ENCODE measurements at regions not wholly inside any gene's neighbourhood (a gene's known extent, or its start where the extent isn't known, plus 50 kb on each side); places are given as distances from the start of the nearest gene placed in this dataset.

DNA sequence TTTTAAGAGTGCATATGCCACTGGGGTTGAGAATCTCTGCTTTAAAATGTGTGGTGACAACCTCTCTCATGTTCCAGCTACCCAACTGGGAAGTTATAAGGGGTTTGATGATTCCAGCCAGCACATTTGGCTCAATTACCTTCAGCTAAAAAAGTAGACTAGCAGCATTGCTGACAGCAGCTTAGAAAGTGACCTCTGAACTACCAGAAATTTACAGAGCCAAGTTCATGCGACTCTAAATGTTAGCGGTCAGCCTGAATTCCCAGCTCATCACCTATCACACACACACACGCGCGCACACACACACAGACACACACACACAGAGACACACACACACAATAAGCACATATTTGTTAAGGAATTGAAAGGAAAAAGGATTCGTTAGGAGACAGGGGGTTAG is 377.5 kb downstream of the TMEM167A start:
- H3K9ac ChIP-seq (ENCODE audit: low read length) = no peak overlapping the region
- H3K23ac ChIP-seq (ENCODE audit: low read length) = no peak overlapping the region
- no peak overlapping the region for H2BK12ac ChIP-seq (ENCODE audit: low read length)
- no CpG with 5 or more reads among the region's 6 CpGs for WGBS (ENCODE audit: extremely low coverage, insufficient coverage, insufficient read length)
- no peak overlapping the region for H3K14ac ChIP-seq (ENCODE audit: low read length)
- no peak overlapping the region for H2BK120ac ChIP-seq (ENCODE audit: insufficient read depth, low read length, poor library complexity)
- H2AK5ac ChIP-seq (ENCODE audit: low read length) = no peak overlapping the region
- no peaks in the 10 kb centered on the region for H3K27me3 ChIP-seq (ENCODE audit: insufficient read depth, low read length)
- H3K4me3 ChIP-seq (ENCODE audit: low read depth, low read length) = no peak overlapping the region
- no peaks in the 10 kb centered on the region for H3K79me1 ChIP-seq (ENCODE audit: low read length)
- no peak overlapping the region for H3K18ac ChIP-seq (ENCODE audit: low read length)
- H2BK5ac ChIP-seq (ENCODE audit: low read depth, low read length, poor library complexity) = no peak overlapping the region
- no peak overlapping the region for H3K4ac ChIP-seq (ENCODE audit: low read depth, low read length)
- DNase-seq = no peak
- no peak overlapping the region for H4K91ac ChIP-seq (ENCODE audit: low read depth, low read length)
- H3K9me3 ChIP-seq (ENCODE audit: insufficient read depth, low read depth, low read length) = no peaks in the 10 kb centered on the region
- H3K79me2 ChIP-seq (ENCODE audit: control insufficient read depth, insufficient read depth, low read length, poor library complexity) = no peaks in the 10 kb centered on the region
- H4K8ac ChIP-seq (ENCODE audit: low read depth, low read length) = no peak overlapping the region
- no peaks in the 10 kb centered on the region for H3K4me1 ChIP-seq (ENCODE audit: control insufficient read depth in 1 of 2, insufficient read depth in 2 of 2, low read length in 2 of 2)
- no peak overlapping the region for H3K4me2 ChIP-seq (ENCODE audit: low read length)
- H4K12ac ChIP-seq (ENCODE audit: low read depth, low read length) = no peak overlapping the region
- H3K27ac ChIP-seq (ENCODE audit: low read depth, low read length) = no peak overlapping the region
- no peaks in the 10 kb centered on the region for H3K36me3 ChIP-seq (ENCODE audit: control insufficient read depth in 1 of 2, insufficient read depth in 2 of 2, low read length in 2 of 2)
- H2AFZ ChIP-seq (ENCODE audit: insufficient read depth, low read length, poor library complexity) = no peak overlapping the region

DNA sequence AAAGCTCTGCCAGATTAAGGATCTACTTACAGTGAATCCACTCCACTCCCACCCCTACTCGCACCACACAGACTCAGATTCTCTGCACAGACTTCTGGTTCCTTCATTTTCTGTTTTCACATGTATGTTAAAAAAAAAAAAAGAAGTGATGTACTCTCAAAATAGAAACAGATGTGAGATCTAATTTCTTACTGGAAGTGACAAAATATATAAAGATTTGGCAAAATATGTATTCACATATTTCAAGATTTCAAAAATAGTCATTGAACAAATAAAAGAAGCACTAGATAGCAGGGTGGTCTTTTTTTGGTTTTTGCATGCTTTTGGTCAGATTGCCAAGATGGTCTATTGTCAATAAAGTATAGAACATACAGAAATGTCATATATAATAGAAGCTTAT is 379.2 kb downstream of the TMEM167A start:
- H3K9ac ChIP-seq (ENCODE audit: low read length) = no peak overlapping the region
- no peaks in the 10 kb centered on the region for H3K27me3 ChIP-seq (ENCODE audit: insufficient read depth, low read length)
- H3K14ac ChIP-seq (ENCODE audit: low read length) = no peak overlapping the region
- H3K18ac ChIP-seq (ENCODE audit: low read length) = no peak overlapping the region
- H4K91ac ChIP-seq (ENCODE audit: low read depth, low read length) = no peak overlapping the region
- H3K79me1 ChIP-seq (ENCODE audit: low read length) = no peaks in the 10 kb centered on the region
- no peak overlapping the region for H3K4me3 ChIP-seq (ENCODE audit: low read depth, low read length)
- H3K36me3 ChIP-seq (ENCODE audit: control insufficient read depth in 1 of 2, insufficient read depth in 2 of 2, low read length in 2 of 2) = no peaks in the 10 kb centered on the region
- H2BK120ac ChIP-seq (ENCODE audit: insufficient read depth, low read length, poor library complexity) = no peak overlapping the region
- no peak overlapping the region for H2AK5ac ChIP-seq (ENCODE audit: low read length)
- H3K4ac ChIP-seq (ENCODE audit: low read depth, low read length) = no peak overlapping the region
- H3K9me3 ChIP-seq (ENCODE audit: insufficient read depth, low read depth, low read length) = no peaks in the 10 kb centered on the region
- DNase-seq = no peak
- no peak overlapping the region for H4K8ac ChIP-seq (ENCODE audit: low read depth, low read length)
- no peaks in the 10 kb centered on the region for H3K4me1 ChIP-seq (ENCODE audit: control insufficient read depth in 1 of 2, insufficient read depth in 2 of 2, low read length in 2 of 2)
- WGBS (ENCODE audit: extremely low coverage, insufficient coverage, insufficient read length) = no CpG with 5 or more reads among the region's 1 CpG
- H4K12ac ChIP-seq (ENCODE audit: low read depth, low read length) = no peak overlapping the region
- H3K23ac ChIP-seq (ENCODE audit: low read length) = no peak overlapping the region
- H3K4me2 ChIP-seq (ENCODE audit: low read length) = no peak overlapping the region
- no peak overlapping the region for H3K27ac ChIP-seq (ENCODE audit: low read depth, low read length)
- H3K79me2 ChIP-seq (ENCODE audit: control insufficient read depth, insufficient read depth, low read length, poor library complexity) = no peaks in the 10 kb centered on the region
- H2BK12ac ChIP-seq (ENCODE audit: low read length) = no peak overlapping the region
- H2BK5ac ChIP-seq (ENCODE audit: low read depth, low read length, poor library complexity) = no peak overlapping the region
- no peak overlapping the region for H2AFZ ChIP-seq (ENCODE audit: insufficient read depth, low read length, poor library complexity)

DNA sequence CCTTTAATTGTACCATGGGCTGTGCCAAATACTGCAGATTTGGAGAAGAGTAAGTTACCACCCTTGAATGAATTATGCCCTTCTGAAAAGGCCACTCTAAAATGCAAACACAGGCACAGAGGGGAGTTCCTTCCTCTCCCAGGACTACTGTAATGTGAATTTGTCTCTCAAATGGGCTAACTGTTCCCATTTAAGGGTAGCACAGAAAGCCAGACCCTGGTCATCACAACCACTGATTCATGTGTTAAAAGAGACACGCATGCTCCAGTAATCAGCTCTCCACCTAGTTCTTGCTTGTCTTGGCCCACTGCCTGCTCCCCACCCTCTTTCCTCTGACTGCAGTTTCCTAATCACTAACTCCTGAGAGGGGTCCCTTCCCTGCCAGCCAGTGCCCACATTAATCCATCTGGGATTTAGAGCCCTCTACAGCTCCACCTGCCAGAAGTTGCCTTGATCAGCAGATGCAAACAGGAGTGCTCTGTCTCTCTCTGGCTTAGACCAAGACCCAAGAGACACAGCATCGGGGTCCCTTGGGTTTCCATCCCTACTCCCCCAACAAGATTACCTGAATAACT is 382.4 kb downstream of the TMEM167A start:
- Histone ChIP-seq H3K36me3 (ENCODE audit: control insufficient read depth in 1 of 2, insufficient read depth in 2 of 2, low read length in 2 of 2) (no peaks in the 10 kb centered on the region), H3K27ac (ENCODE audit: low read depth, low read length) (no peak overlapping the region), H3K79me2 (ENCODE audit: control insufficient read depth, insufficient read depth, low read length, poor library complexity) (no peaks in the 10 kb centered on the region), H3K79me1 (ENCODE audit: low read length) (no peaks in the 10 kb centered on the region), H3K4me3 (ENCODE audit: low read depth, low read length) (no peak overlapping the region), H2AK5ac (ENCODE audit: low read length) (no peak overlapping the region), H2BK12ac (ENCODE audit: low read length) (no peak overlapping the region), H3K18ac (ENCODE audit: low read length) (no peak overlapping the region), H3K23ac (ENCODE audit: low read length) (no peak overlapping the region), H3K27me3 (ENCODE audit: insufficient read depth, low read length) (no peaks in the 10 kb centered on the region), H4K8ac (ENCODE audit: low read depth, low read length) (no peak overlapping the region), H4K91ac (ENCODE audit: low read depth, low read length) (no peak overlapping the region), H2BK120ac (ENCODE audit: insufficient read depth, low read length, poor library complexity) (no peak overlapping the region), H3K4ac (ENCODE audit: low read depth, low read length) (no peak overlapping the region), H3K4me2 (ENCODE audit: low read length) (no peak overlapping the region), H3K9ac (ENCODE audit: low read length) (no peak overlapping the region), H2BK5ac (ENCODE audit: low read depth, low read length, poor library complexity) (no peak overlapping the region), H4K12ac (ENCODE audit: low read depth, low read length) (no peak overlapping the region), H3K9me3 (ENCODE audit: insufficient read depth, low read depth, low read length) (no peaks in the 10 kb centered on the region), H2AFZ (ENCODE audit: insufficient read depth, low read length, poor library complexity) (no peak overlapping the region), H3K14ac (ENCODE audit: low read length) (no peak overlapping the region), H3K4me1 (ENCODE audit: control insufficient read depth in 1 of 2, insufficient read depth in 2 of 2, low read length in 2 of 2) (no peaks in the 10 kb centered on the region)
- no peak for DNase-seq
- no CpG with 5 or more reads among the region's 2 CpGs for WGBS (ENCODE audit: extremely low coverage, insufficient coverage, insufficient read length)

DNA sequence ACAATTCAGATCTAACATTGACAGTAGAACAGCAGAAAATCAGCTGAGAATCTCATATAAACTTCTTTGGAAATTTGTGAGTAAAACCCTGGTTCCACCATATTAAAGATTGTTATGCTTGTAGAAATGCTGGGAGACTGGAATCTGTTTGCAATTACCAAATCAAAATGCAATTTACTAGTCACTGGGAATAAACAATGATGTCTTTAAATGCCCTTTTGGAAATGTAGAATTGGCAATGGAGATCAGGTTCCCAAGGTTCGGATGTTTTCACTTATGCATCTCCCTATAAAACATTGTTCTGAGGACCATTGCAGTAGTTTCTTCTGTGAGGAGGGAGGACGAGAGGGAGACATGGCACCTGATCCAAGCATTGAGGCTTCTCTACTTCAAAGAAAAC is 384.4 kb downstream of the TMEM167A start:
- Histone ChIP-seq H3K4me2 (ENCODE audit: low read length) (no peak overlapping the region), H3K36me3 (ENCODE audit: control insufficient read depth in 1 of 2, insufficient read depth in 2 of 2, low read length in 2 of 2) (no peaks in the 10 kb centered on the region), H4K12ac (ENCODE audit: low read depth, low read length) (no peak overlapping the region), H2BK5ac (ENCODE audit: low read depth, low read length, poor library complexity) (no peak overlapping the region), H2AFZ (ENCODE audit: insufficient read depth, low read length, poor library complexity) (no peak overlapping the region), H3K4me1 (ENCODE audit: control insufficient read depth in 1 of 2, insufficient read depth in 2 of 2, low read length in 2 of 2) (no peaks in the 10 kb centered on the region), H3K9me3 (ENCODE audit: insufficient read depth, low read depth, low read length) (no peaks in the 10 kb centered on the region), H3K18ac (ENCODE audit: low read length) (no peak overlapping the region), H2BK12ac (ENCODE audit: low read length) (no peak overlapping the region), H4K91ac (ENCODE audit: low read depth, low read length) (no peak overlapping the region), H2AK5ac (ENCODE audit: low read length) (no peak overlapping the region), H3K4me3 (ENCODE audit: low read depth, low read length) (no peak overlapping the region), H3K27ac (ENCODE audit: low read depth, low read length) (no peak overlapping the region), H2BK120ac (ENCODE audit: insufficient read depth, low read length, poor library complexity) (no peak overlapping the region), H3K79me1 (ENCODE audit: low read length) (no peaks in the 10 kb centered on the region), H3K9ac (ENCODE audit: low read length) (no peak overlapping the region), H3K14ac (ENCODE audit: low read length) (no peak overlapping the region), H3K4ac (ENCODE audit: low read depth, low read length) (no peak overlapping the region), H3K23ac (ENCODE audit: low read length) (no peak overlapping the region), H4K8ac (ENCODE audit: low read depth, low read length) (no peak overlapping the region), H3K79me2 (ENCODE audit: control insufficient read depth, insufficient read depth, low read length, poor library complexity) (no peaks in the 10 kb centered on the region), H3K27me3 (ENCODE audit: insufficient read depth, low read length) (no peaks in the 10 kb centered on the region)
- no CpG with 5 or more reads among the region's 2 CpGs for WGBS (ENCODE audit: extremely low coverage, insufficient coverage, insufficient read length)
- DNase-seq = no peak

All from trophoblast cell (in vitro differentiated cells and primary cell).